Fibroblast of the conjunctiva (primary cell): ENCODE measurements at regions not wholly inside any gene's neighbourhood (a gene's known extent, or its start where the extent isn't known, plus 50 kb on each side); places are given as distances from the start of the nearest gene placed in this dataset.
A peak's percentile ranks its signal among the peaks of the same experiment; 100 is the strongest.
"Not testable (repeated sequence)": the region's sequence is repeated elsewhere in the genome, so short reads cannot be mapped to it uniquely, and the experiment has no call there.

Experiments used
- DNase-seq: peaks from one replicate; pipeline ENCODE4 v3.0.0-alpha.2; 2010; ENCODE audit warnings: low read depth

GRCh38 chr10:30697806-30698205 is 68.3 kb upstream of the LYZL2 start:
- DNase-seq: no peak

DNA sequence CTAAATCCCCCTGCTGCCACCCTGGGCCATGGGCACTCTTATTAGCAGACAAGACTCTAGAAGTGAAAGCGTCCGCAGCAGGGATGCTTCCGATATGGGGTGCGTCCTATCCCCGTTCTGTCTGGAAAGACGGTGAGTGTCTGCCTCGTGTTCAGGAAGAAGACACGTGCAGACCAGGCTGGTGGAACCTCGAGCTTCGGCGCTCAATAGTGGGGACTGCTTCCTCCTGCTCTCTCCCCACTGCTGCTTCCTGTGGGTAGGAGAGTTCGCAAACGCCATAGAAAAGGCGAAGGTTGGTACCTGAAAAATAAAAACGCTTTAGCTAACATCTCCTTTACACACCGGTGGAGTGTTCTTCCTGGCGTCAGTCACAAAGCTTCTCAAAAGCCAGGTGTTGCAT is 67.7 kb upstream of the LYZL2 start:
- not testable (repeated sequence) for DNase-seq

GRCh38 chr10:30696416-30697185 is 67.0 kb upstream of the LYZL2 start:
- not testable (repeated sequence) for DNase-seq

DNA sequence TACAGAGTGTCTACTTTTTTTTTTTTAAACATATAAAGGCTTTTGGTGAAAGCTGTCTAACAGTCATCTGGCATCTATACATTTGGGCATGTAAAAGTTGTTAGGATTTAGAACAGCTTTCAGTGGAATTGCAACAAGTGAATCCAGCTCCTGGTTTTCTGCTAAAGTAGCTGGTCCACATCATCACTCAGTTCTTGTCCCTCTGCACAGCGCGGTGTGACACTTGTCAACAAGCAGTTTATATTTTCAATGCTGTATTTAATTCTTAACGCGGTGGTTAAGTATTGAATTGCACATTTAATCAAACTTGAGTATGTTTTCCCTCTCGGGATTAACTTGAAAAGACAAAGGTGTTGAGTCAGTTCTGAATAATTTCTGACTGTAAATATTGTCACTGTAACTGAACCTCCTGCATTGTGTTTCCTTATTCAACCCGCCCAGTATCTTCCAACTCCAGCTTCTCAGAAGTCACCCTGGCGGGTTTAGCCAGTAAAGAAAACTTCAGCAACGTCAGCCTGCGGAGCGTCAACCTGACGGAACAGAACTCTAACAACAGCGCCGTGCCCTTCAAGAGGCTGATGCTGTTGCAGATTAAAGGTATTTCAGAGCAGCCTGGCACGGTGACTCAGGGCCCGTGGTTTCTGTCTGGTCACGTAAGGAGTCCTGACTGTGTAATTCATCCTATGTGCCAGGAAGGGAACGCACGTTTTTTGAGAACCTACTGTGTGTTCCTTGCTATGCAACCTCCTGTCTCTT is 66.1 kb upstream of the LYZL2 start:
- DNase-seq: not testable (repeated sequence)

DNA sequence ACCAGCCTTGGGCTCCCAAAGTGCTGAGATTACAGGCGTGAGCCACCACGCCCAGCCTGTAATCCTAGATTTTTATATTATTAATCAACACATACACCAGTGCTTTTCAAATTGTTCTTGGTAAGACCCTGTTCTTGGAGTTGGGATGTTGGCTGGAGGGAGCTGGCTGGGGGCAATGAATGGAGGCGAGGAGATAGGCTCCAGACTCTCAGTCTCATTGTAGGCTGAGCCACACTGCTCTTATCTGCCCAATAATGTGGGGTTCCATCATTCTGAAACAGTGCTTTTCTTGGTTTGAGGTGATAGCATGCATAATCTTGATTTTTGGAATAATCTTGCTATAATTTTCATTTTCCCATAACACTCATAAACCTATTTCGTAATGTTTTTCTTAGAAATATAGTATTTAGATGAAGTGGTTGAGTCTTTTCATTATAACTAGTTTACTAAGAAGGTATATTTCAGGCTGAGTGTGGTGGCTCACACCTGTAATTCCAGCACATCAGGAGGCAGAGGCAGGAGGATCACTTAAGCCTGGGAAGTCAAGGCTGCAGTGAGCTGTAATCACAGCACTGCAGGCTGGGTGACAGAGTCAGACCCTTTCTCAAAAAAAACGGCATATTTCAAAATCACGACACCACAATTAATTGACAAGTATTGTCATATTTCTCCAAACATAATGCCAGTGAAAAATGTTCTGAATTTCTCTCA is 65.1 kb upstream of the LYZL2 start:
- DNase-seq: no peak

DNA sequence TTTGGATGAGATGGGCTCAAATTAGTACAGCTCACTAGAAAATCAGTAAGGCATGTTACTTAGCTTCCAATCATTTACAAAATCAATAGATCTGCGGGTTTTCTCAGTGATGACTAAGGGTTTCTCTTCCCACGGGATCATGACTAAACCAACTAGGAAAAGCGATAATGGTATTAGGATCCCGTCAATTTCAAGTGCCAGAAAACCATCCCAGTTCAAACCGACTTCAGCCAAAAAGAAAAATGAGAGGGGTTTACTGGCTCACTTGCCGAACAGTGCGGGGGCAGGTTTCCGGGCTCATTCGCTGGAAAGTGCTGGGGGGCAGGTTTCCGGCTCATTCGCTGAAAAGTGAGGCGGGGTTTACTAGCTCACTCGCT is 62.1 kb upstream of the LYZL2 start:
- DNase-seq: peak; percentile 84

DNA sequence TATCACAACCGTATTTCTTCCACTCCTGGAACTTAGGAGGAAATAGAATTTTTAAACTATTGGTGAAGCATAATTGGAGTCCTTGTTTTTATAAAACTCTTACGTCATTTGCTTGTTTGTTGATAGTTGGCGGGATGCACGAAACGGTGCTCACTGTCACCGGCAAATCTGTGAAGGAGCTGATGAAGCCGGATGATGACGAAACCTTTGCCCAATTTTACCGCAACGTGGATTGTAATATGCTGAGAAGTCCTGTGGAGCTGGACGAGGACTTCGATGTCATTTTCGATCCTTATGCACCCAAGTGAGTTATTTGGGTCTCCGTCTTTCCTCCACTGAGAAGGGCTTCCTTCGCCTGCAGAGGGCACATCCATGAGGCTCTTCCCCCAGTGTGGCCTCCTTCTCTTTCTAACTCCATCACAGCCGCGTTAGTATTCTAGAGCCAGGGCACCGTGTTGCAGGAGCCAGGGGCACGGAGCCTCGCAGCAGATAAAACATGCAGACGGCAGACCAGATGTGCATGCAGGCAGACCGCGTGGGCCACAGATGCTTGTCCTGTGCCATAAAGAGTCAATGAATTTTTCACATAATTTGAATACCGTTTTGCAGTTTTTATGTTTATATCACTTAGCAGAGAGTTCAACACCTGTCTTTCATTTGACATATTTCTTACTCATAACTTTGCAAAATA is 61.5 kb upstream of the LYZL2 start:
- DNase-seq: not testable (repeated sequence)

GRCh38 chr10:30688456-30688855 is 58.9 kb upstream of the LYZL2 start:
- DNase-seq: no peak

- DNase-seq: peak; percentile 70
Measured at GRCh38 chr10:30687698-30688213, 58.2 kb upstream of the LYZL2 start.

DNA sequence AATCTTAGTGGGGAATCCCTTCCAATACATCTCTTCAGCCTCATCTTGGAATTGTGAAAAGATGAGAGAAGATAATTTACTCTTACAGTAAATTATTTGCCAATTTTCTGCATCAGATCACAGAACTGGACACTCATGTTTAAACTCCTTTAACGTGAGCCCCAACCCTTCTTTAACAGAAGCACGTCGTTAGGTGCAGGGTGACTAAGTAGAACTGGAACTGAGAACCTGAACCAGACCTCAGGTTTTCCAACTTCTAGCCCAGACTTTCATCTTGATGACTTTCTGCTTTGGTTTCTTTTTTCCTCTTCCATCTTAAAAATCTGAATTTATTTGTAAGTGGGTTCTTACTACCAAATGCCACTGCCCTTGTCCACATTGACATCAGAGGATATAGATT is 57.2 kb upstream of the LYZL2 start:
- DNase-seq: no peak

DNA sequence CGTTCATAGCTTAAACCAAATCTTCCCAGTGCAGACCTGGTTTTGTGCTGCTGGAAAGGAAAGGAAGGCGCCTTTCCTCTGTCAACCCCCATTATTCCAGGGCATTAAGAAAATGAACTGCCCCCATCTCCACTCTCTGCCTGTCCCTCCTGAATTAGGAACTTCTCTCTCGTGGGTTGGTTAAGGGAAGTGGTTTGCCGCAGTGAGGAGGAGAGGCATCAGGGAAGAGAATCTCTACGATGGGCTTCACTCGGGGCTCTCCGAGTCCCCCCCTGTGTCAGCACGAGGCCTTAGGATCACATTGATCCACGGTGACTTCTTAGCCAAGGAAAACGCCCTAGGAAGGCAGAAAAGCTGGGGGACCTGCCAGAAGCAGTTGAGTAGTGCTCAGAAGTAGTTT is 53.9 kb upstream of the LYZL2 start:
- no peak for DNase-seq

DNA sequence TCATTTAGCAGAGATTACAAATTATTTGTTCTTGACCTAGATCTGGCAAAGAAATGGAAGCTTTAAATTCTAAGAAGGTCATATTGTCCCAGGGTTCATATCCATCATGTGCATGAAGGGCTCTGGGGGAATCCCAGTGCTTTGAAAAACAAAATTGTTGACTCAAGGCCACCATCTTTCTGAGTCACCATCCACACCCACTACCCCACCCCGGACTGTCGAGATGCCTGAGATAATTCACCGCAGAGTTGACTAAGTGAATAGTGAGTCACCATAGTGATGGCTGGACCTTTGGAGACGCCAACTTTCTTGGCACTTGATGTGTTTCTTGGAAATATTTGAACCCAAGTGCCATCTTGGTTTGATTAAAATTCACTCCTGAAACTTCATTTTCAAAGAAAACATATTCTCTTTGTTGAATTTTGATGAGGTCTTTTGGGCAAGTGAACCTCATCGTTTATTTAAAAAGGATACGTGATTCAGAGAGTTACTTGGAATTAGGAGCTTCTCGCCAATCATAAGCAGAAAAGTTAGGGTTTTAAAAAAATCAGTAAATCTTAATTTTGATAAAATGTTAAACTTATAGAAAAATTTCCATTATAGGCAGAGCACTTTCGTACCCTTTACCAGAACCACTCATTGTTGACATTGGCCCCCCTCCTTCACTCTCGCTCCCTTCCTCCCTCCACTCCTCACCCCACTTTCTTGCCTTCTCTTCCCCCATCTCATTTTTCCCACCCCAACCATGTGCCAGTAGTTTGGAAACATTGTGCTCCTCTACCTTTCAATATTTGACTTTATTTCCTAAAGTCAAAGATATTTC is 53.0 kb upstream of the LYZL2 start:
- DNase-seq: peak; percentile 95

GRCh38 chr10:30680908-30681307 is 51.4 kb upstream of the LYZL2 start:
- DNase-seq: no peak
